ENCODE measurements at regions not wholly inside any gene's neighbourhood (a gene's known extent, or its start where the extent isn't known, plus 50 kb on each side); places are given as distances from the start of the nearest gene placed in this dataset.

DNA sequence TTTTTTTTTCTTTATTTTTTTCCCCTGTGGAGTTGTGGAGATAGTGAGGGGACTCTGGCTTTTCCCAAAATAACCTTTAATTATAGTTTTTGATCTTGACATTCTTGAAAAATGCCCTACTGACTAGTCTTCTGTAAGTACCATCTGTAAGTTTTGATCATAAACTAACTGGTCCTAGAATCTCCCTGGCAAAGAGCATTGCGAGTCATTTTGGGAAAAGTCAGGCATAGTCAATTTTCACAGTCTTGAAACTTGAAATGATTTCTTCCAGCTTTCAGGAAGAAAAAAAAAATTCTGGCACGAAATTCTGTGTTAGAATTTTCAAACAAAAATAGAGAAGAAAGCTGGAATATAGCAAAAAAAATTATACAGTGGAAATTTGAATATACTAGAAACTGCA is 181.2 kb upstream of the SNX7 start:
- no peak for DNase-seq (ENCODE audit: low read depth)

DNA sequence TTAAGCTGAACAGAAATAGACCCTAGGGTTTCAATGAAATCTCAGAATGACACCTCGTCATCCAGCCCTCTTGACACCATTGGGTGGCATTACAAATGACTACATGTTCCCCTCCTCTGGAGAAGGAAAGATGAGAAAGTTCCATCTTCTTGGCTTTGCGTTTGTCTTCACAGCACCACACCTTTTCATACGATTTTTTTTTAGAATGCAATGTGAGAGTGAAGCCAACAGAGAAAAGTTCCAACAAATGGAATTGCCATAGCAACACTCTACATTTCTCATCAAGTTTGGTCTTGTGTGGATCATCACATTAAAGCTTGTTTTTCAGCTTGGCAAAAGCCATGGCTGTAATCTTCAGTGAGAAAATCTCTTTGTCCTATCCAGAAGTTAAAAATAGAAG is 183.4 kb upstream of the SNX7 start:
- no peak for DNase-seq (ENCODE audit: low read depth)

DNA sequence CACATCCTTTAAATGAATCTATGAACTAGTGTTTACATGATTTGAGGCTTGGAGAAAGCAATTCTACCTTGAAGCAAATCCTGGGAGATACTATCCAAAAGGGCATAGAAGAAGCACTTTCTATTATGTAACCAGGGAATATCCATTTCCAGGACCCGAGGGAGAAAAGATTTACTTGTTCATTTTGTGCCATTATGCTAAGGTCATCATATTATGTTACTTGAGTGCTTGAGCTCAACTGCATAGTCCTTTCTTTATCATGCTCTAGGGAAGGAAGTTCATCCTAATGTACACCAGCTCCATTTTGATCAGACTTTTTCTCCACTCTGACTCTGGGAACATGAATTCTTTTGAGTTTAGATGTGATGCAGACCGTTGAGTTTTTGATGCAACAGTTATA is 188.6 kb upstream of the SNX7 start:
- no peak for DNase-seq (ENCODE audit: low read depth)

DNA sequence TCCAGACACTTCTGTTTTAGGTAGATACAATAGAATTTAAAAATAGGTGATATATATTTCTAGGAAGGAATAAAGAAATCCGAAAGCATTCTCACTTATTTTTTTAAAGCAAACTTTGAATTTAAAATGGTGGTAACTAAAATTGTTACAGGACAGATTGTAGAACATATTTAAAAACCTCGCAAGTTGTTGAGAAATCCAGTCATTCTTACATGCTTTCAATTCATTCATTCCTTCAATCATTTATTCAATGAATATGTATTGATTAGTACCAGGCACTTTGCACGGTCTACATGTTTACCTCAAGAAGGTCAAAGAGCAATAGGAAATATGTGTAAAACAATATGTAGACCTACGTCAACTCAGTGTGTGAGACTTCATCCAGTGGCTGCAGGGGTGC is 189.9 kb upstream of the SNX7 start:
- no peak for DNase-seq (ENCODE audit: low read depth)

DNA sequence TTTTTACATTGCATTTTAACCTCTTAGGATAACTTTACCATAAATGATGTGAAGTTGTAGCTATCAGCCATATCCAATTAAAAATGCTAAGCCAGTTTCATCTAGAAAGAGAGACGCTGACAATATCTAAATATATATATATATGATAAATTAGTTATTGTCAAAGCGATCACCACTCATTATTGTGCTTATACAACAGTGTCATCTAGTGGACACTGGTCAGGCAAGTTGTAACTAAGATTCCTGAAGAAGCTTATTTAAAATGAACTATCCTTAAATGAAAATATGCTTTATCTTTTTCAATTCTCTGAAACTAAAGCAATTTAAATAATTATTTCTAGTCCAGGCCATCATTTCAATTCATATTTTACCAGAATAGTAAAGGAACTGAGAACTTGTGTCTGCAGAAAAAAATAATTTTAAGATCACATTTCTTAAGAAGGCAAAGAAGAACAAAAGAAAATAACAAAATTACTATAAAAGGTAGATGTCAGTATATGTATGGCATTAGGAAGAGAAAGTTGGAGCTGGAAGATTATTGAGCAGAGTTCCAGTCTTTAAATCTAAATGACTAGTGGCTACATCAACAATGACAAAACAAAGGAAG is 193.3 kb upstream of the SNX7 start:
- DNase-seq (ENCODE audit: low read depth), result peak; percentile 80

DNA sequence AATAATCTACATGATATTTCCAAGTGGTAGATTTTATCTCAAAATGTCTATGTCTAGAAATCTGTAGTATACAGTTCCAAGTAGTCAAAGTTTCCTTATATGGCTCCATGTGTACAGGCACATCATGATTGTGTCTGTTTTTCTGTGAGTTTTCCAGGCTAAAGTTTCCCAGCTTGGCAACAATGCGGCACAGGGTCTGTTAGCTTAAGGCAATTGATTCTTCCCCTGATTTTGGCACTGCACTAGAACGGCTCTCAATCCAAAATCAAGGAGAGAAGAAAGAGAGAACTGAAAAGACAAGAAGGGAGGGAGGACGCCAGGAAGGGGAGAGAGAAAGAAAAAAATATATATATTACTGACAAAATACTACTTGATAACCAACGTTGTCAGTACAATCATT is 193.9 kb upstream of the SNX7 start:
- no peak for DNase-seq (ENCODE audit: low read depth)

DNA sequence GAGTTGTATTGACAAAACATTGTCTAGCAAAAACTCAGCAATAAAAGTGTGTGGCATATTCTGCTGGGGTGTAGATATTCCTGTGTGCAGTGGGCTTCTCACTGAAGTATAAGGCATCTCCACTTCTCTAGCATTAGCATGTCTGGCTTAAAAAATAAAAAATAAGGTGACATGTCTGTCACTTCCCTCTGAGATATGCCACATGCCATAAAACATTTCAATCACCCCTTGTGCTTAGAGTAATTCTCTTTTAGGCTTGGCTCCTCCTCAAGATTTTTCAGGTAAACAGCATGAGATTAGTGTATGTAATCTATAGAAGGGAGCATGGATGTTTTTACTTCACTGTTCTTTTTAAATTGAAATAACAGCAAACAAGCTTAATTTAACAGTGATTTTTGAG is 194.4 kb upstream of the SNX7 start:
- DNase-seq (ENCODE audit: low read depth), result no peak

DNA sequence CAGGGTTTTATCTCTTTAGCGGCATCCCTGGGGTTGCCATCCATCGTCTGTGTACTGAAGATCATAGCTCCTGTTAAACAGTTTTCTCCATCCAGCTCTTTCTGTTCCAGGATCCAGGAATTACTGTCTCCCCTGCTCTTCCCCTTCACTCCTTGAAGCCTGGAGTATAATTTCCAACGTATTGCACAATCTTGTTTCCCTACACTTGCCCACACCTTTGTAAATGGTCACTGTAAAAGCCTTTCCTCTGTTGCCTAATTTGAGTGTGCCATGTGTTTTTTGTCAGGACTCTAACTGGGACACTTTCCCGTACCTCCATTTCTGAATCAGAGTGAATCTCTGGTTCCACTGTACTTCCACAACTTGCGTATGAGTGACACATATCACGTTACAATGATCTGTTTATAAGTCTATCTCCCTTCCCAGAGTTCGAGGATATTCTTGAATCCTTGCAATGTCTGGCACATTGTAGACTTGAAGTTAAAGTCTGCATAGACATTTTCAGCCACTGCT is 199.6 kb upstream of the SNX7 start:
- DNase-seq (ENCODE audit: low read depth), result no peak

DNA sequence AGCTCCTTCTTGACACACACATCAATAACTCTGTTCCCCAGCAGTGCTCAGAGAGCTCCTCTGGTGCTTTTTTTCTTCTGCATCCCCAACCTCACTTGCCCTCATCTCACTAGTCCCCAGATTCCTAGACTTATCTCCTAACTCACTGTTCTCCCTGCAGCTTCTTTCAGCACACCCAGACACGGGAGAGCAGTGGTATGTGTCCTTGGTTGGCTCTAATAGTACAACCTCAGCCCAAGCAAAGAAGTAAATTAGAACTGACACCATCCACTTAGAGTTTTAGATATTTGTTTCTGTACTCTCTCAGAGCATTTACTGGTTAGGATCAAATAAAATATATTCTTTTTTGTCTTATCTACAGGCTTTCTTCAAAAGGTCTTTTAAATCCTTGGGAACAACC is 201.4 kb upstream of the SNX7 start:
- no peak for DNase-seq (ENCODE audit: low read depth)

DNA sequence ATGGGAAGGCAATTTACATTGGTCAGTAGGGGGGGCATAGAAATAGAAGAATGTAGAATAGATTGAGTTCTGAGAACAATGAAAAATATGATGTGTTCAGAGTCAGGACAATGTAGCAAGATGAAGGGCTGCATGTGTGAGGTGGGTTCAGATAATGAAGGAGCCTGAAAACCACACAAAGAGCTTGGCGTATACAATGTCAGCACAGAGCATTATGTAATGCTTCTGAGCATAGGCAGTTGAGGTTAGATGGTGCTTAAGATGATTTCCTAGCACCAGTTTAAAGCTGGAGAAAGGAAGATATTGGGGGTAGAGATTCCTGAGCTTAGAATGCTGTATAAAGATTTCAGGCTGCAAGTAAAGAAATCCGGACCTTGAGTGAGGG is 202.0 kb upstream of the SNX7 start:
- no peak for DNase-seq (ENCODE audit: low read depth)

DNA sequence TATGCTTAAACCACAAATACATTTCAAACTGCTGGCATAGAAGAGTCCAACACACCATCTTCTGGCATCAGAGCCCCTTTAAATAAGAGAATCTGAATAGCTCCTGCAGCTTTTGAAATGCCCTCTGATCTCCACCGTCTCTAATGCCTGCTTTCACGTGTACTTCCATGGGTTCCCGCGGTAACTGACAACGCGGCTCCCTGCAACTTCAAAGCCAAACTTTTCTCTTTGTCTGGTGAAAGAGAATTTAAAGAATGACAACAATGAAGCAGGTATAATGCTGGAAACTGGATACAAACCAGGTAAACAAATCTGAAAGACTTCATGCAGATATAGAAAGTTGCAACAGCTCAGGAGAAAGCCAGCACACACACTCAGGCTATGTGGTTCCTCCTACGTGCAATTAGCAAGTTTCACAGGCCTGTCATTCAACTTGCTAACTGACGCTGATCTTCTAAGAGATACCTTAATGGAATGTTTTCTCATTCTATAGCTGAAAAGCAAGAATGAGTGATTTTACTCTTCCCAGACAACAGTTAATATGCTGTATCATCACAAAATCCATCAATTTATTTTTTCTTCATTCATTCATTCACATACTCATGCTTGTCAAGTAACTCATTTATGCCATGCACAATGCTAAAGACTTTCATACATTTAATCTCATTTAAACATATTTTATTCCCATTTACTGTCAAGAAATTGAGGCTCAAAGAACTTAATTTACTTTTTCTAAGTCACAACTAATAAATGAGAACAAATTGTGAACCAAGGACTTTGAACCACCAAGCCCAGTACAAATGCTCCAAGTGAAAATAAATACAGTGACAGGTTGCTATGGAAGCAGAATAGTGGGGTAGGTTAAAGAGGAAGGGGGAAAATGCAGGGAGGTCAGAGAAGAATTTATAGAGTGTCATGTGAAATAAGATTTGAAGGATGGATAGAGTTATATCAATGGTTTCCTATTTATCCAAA is 202.7 kb upstream of the SNX7 start:
- DNase-seq (ENCODE audit: low read depth), result no peak

DNA sequence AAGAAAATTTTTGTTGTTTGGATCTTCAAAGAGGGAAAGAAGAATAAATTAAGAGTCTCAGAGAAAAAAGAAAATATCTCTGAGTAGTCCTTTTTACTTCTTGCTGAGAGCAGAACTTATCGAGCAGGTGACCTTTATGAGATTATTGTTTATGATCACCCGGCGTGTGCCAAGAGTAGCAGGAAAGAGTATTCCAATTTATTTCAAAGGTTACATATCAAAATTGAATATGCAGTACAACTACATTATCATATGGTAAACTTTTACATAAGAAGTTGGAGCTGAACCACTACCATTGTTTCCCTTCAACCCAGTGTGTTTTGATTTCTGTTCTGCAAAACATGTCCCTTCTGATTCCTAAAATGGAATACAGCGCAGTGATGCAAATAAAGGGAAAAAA is 204.3 kb upstream of the SNX7 start:
- DNase-seq (ENCODE audit: low read depth), result no peak

DNA sequence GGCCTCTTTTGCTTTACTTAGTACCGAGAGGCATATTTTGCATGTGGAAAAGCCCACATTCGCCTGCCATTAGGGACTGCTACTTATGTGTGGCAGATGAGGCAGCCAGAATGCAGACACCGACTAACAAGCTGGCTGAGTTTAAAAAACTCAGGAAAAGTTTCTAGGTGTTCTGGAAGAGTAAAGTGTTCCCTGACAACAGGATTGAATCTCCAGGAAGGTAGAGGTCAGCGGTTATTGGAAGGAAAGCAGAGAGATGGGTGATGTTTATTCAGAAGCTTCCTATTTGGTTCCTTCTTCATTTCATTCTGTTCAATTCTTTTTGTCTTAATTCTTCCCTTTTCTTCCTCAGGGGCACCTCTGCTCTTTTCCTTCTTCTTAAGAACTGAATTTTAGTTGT is 206.9 kb upstream of the SNX7 start:
- DNase-seq (ENCODE audit: low read depth), result no peak

DNA sequence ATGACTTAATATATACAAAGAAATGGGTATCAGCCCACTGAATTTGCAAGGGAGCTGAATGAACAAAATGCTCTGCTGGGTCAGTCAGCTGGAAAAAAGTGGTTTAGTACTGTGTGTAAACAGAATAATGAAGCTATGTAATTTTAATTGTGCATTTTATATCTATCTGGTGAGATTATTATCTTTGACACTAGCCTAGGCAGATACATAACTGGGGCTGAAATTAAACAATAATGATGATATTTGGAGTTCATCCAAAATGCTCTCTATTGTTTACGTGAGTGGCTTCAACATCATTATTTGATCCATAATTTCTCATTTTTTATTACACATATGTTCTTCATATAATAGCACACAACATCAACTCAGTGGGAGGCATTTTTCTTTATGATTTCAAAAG is 208.5 kb upstream of the SNX7 start:
- peak; percentile 22 for DNase-seq (ENCODE audit: low read depth)

DNA sequence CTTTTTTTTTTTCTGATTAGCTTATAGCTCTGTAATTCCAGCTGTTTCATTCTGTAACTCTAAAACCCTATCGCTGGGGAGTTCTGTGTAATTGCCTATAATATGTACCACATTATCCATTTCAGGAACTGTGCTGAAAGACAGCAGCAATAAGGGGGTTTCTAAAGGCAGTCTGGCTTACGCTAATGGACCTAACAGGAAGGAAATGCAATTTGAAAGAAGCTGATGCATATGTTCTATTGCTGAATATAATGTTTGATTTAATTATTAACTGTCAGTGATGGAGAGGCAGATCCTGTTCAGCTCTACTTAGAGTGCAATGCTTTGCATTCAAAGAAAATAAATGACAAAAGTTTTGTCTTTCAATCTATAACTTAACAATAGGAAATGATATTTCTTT is 209.4 kb upstream of the SNX7 start:
- no peak for DNase-seq (ENCODE audit: low read depth)

DNA sequence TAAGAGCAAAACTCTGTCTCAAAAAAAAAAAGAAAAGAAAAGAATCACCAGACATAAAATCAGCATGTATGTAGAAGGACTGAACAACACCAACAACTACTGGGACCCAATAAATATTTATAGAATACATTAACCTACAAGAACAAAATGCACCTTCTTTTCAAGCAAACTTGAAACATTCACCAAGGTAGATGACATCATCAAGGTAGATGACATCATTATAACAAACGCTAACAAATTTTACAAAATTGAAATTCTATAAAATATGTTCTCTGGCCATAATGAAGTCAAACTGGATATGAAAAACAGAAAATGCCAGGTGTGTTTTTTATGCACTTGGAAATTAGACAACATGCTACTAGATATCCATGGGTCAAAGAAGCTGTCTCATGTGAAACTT is 220.2 kb upstream of the SNX7 start:
- no peak for DNase-seq (ENCODE audit: low read depth)

DNA sequence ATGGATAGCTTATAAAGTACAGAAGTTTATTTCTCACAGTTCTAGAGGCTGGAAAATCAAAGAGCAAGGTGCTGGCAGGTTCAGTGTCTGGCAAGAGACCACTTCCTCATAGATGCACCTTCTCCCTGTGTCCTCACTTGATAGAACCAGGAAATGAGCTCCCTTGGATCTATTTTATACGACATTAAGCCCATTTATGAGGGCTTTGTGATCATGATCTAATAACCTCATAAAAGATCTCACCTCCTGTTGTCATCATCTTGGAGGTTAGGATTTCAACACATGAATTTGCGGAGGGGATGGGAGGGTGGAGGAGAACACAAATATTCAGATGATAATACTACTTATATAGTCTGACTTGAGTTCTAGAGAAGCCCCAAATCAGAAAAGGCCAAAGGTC is 222.1 kb upstream of the SNX7 start:
- no peak for DNase-seq (ENCODE audit: low read depth)

DNA sequence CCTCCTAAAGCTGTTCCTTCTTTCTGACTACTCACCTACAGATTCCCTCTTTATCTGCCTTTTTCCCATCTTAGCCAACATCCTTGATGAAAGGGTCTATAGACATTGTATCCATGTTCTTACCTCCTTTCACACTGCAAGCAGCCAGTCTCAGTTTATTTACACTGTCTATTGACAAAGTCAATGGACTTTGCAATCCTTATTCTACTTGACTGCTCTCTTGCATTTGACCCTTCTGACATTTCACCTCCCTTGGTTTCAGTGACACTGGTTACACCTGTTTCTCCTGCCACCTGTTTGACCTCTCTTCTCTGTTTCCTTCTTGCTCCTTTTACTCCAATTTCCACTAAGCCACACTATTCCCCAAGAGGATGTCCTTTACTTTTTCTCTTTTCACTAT is 224.0 kb upstream of the SNX7 start:
- no peak for DNase-seq (ENCODE audit: low read depth)

DNA sequence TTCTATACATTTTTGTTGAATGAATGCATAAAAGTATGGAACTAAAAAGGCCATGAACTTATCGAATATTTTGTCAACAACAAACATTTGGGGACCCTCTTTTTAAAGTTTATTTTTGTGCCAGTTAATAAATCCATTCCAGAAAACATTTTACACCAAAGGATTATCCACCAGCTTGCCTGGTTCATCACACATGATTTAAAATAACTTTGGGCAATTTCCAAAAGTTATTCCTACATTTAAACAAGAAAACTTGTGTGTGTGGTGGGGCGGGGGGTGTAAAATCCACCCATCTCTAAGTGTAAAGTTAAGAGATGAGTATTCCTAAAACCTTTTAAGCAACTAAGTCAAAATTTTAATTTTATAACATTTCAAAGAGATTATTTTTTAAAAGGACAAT is 224.5 kb upstream of the SNX7 start:
- no peak for DNase-seq (ENCODE audit: low read depth)

DNA sequence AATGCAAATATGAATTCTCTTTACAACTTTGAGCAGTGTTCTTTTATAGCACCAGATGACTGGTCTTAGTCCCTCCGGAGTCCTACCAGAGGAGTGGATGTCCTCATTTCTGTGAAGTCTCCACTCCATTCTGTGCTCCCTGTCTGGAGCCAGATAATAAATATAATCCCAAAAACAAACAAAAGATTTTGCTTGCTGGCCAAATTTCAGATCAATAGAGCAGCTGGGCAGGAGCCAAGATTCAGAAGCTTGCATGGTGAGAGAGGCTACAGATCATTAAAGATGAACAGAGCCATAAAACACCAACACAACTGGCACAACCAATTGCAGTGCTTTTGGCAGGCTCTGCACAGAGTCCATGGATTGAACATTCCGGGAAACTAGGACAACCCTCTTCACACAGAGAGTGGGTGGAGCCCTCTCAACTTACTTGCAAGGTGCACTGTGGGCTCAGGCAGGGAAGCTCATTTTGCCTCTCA is 231.5 kb upstream of the SNX7 start:
- DNase-seq (ENCODE audit: low read depth), result no peak

DNA sequence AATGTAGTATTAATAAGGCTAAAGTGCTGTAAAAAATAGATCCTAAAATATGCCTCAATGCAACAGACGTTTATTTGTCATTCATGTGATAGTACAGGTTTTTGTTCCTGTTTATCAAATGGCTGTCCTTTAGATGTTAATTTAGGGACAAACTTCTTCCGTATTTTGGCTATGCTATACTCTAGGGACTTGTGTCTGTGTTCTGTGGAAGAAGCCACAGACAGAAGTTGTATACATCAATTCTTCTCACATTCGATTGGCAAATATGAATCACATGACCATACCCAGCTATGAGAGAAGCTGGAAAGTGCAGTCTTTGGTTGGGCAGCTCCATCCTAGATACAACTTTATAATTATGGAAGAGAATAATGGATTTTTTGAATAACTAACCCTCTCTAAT is 232.7 kb upstream of the SNX7 start:
- no peak for DNase-seq (ENCODE audit: low read depth)

DNA sequence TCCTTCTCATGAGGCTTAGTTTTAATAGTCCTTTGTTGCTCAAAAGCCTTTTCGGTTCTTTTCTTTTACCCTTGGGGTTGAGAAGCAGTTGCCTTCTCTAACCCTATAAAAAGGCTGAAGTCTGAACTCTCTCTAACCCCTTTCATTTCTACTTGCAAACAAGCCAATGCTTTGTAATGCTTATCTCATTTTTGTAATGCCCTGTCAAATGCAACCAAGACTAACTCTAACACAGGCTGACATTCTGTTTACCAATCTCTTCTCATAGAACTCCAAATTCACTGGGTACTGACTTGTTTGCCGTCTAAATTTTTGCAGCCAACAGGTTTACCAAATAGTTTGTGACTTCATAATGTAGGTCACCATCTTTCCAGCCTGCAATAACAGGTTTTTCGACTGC is 233.9 kb upstream of the SNX7 start:
- no peak for DNase-seq (ENCODE audit: low read depth)

DNA sequence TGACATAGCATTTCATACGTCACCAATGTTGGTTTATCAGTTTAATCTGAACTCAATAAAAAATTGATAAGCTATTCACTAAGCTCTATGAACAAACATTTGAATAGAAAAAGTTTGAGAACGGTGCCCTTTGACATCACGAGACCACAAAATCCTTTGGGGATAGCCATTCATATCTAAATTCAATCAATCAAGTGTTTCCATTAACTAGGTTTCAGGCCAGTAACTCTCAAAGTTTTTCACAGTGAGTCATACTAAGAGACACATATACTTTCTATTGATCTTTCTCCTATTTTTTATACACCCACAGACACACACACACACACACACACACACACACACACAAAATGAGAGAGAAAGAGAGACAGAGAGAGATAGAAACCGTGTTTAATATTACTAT is 235.4 kb upstream of the SNX7 start:
- no peak for DNase-seq (ENCODE audit: low read depth)

DNA sequence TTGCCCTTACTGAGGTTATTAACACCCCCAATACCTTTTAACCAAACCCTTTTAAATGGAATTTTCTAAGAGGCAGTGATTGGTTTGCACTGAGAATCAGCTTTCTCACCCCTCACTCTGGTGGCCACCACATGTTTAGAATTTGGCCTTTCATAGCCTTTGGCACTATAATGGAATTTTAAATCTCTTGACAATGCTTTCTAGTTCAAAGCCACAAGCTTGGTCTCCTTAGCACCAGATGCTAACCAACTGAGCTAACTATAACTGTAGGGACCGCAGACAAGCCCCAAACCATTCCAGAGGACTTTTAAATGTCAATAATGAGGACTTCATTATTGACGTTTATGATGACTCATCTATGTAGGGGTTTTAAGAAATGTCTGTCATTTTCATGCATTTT is 238.7 kb upstream of the SNX7 start:
- DNase-seq (ENCODE audit: low read depth), result peak; percentile 24
